ENCODE measurements at regions not wholly inside any gene's neighbourhood (a gene's known extent, or its start where the extent isn't known, plus 50 kb on each side); places are given as distances from the start of the nearest gene placed in this dataset.

DNA sequence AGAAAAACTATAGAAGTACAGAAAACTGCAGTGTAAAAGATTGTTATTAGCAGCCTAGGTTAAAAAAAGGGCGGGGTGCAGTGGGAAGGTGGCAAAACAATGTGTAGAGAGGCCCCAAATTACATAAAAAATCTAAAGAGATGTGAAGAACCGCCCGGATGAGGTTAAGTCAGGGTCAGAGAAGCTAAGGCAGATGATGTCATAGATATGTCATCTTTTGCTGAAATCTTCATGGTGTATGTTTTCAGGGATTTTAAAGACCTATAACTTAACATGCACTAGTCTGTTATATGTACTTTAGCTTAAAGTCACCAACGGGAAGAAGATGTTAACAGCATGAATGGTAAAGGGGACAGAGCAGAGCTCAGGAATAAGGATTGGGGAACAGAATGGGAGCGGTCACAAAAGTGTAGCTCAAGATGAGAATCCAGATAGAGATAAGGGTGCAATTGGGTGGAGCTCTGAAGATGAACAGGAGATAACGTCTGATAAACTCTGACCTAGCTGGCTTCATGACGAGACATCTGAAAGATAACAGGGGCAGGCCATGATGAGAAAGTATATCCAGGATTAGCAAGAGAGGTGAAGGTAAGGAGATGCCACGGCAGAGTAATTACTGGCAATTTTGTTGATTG lies 83.4 kb downstream of the TFAP2A start:
- ATAC-seq (no peak), DNase-seq (ENCODE audit: low spot score) (no peak), FAIRE-seq (no peak)
- no peaks in the 10 kb centered on the region for H3K79me2 ChIP-seq (ENCODE audit: insufficient read depth, low read length)
- WGBS (ENCODE audit: low lambda C conversion rate) = 6% methylated on average over 8 of the region's 8 CpGs
- no peak overlapping the region for H3K4me2 ChIP-seq (ENCODE audit: low read depth, low read length)
- H2AFZ ChIP-seq (ENCODE audit: low read length) = no peak overlapping the region
- ChIA-PET POLR2A (no interaction called here), CTCF (ENCODE audit: low intra/inter-chr PET ratio, low total read pairs) (no interaction called here)
- in situ Hi-C loops (cut with HindIII; ENCODE audit: extremely low pct_ligation_motif_present, low pct_unique_long_range_greater_than_20kb) (no loop called here), intact Hi-C loops (cut with micrococcal nuclease; ENCODE audit: unreplicated experiment) (no loop called here)
- no peaks in the 10 kb centered on the region for H3K36me3 ChIP-seq (replicated peaks in 1 of 2; ENCODE audit: control insufficient read depth in 1 of 2, insufficient read depth in 2 of 2, low read length in 2 of 2)
- H4K20me1 ChIP-seq (ENCODE audit: insufficient read depth, low read length) = no peaks in the 10 kb centered on the region
- TF ChIP-seq ATF7 (IDR thresholded peaks at IDR 0.05) = peak; percentile 93
- no peak for TF ChIP-seq ATF7 (CRISPR knock-in tag; IDR thresholded peaks at IDR 0.05)
- no peak for TF ChIP-seq ZNF749 (CRISPR knock-in tag; IDR thresholded peaks at IDR 0.05; ENCODE audit: borderline replicate concordance)
- TF ChIP-seq CREB1 (IDR thresholded peaks at IDR 0.05) = peak; percentile 65; the same call in 1 of the 2 replicates
- no peak for TF ChIP-seq CREB1 (CRISPR knock-in tag; IDR thresholded peaks at IDR 0.05)
- TF ChIP-seq PHF20 (CRISPR knock-in tag; IDR thresholded peaks at IDR 0.05) = no peak
- no peak overlapping the region for H3K4me3 ChIP-seq (replicated peaks in 1 of 3; ENCODE audit: insufficient read depth in 1 of 3, low read depth in 2 of 3, low read length in 3 of 3)
- H3K27me3 ChIP-seq (ENCODE audit: control insufficient read depth in 1 of 2, insufficient read depth in 2 of 2, low read length in 2 of 2) = no peaks in the 10 kb centered on the region
- H3K9me3 ChIP-seq (ENCODE audit: low read length) = no peaks in the 10 kb centered on the region
- no peaks in the 10 kb centered on the region for H3K4me1 ChIP-seq (ENCODE audit: insufficient read depth, low read length)
- H3K27ac ChIP-seq (ENCODE audit: extremely low read length, insufficient read depth, low read length) = no peak overlapping the region
- H3K9ac ChIP-seq (ENCODE audit: insufficient read depth, low read depth, low read length) = no peak overlapping the region
- no TSS peak for BruUV-seq (replicated peaks)

DNA sequence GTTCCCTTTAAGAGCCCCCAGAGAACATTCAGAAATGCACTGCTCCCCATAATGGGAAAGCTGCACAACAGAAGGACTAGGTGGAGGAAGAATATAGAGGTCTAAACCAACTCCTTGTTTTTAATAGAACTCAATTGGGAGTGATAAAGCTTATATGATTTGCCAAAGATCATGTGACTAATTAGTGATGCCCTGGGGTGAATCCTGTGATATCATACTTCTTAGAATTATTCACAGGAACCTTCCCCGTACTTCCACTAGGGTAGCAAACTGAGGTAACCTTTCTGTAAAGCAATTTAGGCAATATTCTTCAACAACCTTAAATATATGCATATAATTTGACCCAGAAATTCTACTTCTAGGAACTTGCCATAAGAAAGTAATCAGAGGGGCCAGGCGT lies 84.4 kb downstream of the TFAP2A start:
- Histone ChIP-seq H3K9ac (ENCODE audit: insufficient read depth, low read depth, low read length) (no peak overlapping the region), H3K9me3 (ENCODE audit: low read length) (no peaks in the 10 kb centered on the region), H4K20me1 (ENCODE audit: insufficient read depth, low read length) (no peaks in the 10 kb centered on the region), H3K27me3 (ENCODE audit: control insufficient read depth in 1 of 2, insufficient read depth in 2 of 2, low read length in 2 of 2) (no peaks in the 10 kb centered on the region; a peak in 1 of 5 replicates), H2AFZ (ENCODE audit: low read length) (no peak overlapping the region), H3K4me1 (ENCODE audit: insufficient read depth, low read length) (no peaks in the 10 kb centered on the region), H3K4me2 (ENCODE audit: low read depth, low read length) (no peak overlapping the region), H3K27ac (ENCODE audit: extremely low read length, insufficient read depth, low read length) (no peak overlapping the region), H3K36me3 (replicated peaks in 1 of 2; ENCODE audit: control insufficient read depth in 1 of 2, insufficient read depth in 2 of 2, low read length in 2 of 2) (no peaks in the 10 kb centered on the region), H3K4me3 (replicated peaks in 1 of 3; ENCODE audit: insufficient read depth in 1 of 3, low read depth in 2 of 3, low read length in 3 of 3) (no peak overlapping the region), H3K79me2 (ENCODE audit: insufficient read depth, low read length) (no peaks in the 10 kb centered on the region)
- POLR2A ChIA-PET = interaction anchor here (0.5 kb wide), 1 partner anchor 49 kb away, joined by 3 read pairs; no protein-coding TSS in a partner anchor
- ATAC-seq (no peak), DNase-seq (ENCODE audit: low spot score) (no peak), FAIRE-seq (no peak)
- intact Hi-C loops (cut with micrococcal nuclease; ENCODE audit: unreplicated experiment) (no loop called here), in situ Hi-C loops (cut with HindIII; ENCODE audit: extremely low pct_ligation_motif_present, low pct_unique_long_range_greater_than_20kb) (no loop called here)
- CTCF ChIA-PET (ENCODE audit: low intra/inter-chr PET ratio, low total read pairs) = no interaction called here
- TF ChIP-seq ZNF24 (IDR thresholded peaks at IDR 0.05) (no peak), CREB1 (IDR thresholded peaks at IDR 0.05) (no peak), CREB1 (CRISPR knock-in tag; IDR thresholded peaks at IDR 0.05) (no peak), GABPB1 (CRISPR knock-in tag; IDR thresholded peaks at IDR 0.05) (no peak), ARHGAP35 (CRISPR knock-in tag; IDR thresholded peaks at IDR 0.05; ENCODE audit: borderline replicate concordance) (no peak), RNF2 (conservative IDR thresholded peaks at IDR 0.05; ENCODE audit: low read depth) (no peak), FOSL1 (CRISPR knock-in tag; IDR thresholded peaks at IDR 0.05; ENCODE audit: borderline replicate concordance) (no peak), AGO1 (IDR thresholded peaks at IDR 0.05; ENCODE audit: low read depth, low read length, poor library complexity, severe bottlenecking) (no peak), SPEN (CRISPR knock-in tag; IDR thresholded peaks at IDR 0.05; ENCODE audit: low read depth) (no peak), IRX3 (CRISPR knock-in tag; IDR thresholded peaks at IDR 0.05; ENCODE audit: borderline replicate concordance, low read depth) (no peak)
- TF ChIP-seq, protein P1, sequence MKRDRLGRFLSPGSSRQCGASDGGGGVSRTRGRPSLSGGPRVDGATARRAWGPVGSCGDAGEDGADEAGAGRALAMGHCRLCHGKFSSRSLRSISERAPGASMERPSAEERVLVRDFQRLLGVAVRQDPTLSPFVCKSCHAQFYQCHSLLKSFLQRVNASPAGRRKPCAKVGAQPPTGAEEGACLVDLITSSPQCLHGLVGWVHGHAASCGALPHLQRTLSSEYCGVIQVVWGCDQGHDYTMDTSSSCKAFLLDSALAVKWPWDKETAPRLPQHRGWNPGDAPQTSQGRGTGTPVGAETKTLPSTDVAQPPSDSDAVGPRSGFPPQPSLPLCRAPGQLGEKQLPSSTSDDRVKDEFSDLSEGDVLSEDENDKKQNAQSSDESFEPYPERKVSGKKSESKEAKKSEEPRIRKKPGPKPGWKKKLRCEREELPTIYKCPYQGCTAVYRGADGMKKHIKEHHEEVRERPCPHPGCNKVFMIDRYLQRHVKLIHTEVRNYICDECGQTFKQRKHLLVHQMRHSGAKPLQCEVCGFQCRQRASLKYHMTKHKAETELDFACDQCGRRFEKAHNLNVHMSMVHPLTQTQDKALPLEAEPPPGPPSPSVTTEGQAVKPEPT (CRISPR knock-in tag; IDR thresholded peaks at IDR 0.05; ENCODE audit: low read depth) = no peak
- TF ChIP-seq, protein P2, sequence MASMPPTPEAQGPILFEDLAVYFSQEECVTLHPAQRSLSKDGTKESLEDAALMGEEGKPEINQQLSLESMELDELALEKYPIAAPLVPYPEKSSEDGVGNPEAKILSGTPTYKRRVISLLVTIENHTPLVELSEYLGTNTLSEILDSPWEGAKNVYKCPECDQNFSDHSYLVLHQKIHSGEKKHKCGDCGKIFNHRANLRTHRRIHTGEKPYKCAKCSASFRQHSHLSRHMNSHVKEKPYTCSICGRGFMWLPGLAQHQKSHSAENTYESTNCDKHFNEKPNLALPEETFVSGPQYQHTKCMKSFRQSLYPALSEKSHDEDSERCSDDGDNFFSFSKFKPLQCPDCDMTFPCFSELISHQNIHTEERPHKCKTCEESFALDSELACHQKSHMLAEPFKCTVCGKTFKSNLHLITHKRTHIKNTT (CRISPR knock-in tag; IDR thresholded peaks at IDR 0.05) = no peak
- TF ChIP-seq, protein P3, sequence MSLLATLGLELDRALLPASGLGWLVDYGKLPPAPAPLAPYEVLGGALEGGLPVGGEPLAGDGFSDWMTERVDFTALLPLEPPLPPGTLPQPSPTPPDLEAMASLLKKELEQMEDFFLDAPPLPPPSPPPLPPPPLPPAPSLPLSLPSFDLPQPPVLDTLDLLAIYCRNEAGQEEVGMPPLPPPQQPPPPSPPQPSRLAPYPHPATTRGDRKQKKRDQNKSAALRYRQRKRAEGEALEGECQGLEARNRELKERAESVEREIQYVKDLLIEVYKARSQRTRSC (CRISPR knock-in tag; IDR thresholded peaks at IDR 0.05; ENCODE audit: low read depth) = no peak
- BruUV-seq (replicated peaks) = no TSS peak
- WGBS (ENCODE audit: low lambda C conversion rate) = 3% methylated on average over 2 of the region's 2 CpGs

Data from HepG2 (cell line).